Activated T-helper 2 cell treated with anti-CD3 and anti-CD28 coated beads, Interferon-gamma antibody, Interleukin-2, Interleukin-4, amounts not matched to agents 10 μg/mL and 5 μg/mL and 100 μg/mL, durations not matched to agents 14 hours and 24 hours and 36 hours (primary cell): ENCODE measurements at regions not wholly inside any gene's neighbourhood (a gene's known extent, or its start where the extent isn't known, plus 50 kb on each side); places are given as distances from the start of the nearest gene placed in this dataset.

Experiments
- DNase-seq: peaks from one replicate; pipeline ENCODE4 v3.0.0; 2021; ENCODE audit warnings: low spot score
- H3K27ac Mint-ChIP-seq: one replicate; pipeline ENCODE4 v1.8.0; 2021; ENCODE audit warnings: mixed read lengths
- H3K27me3 Mint-ChIP-seq: one replicate; pipeline ENCODE4 v1.8.0; 2021; ENCODE audit warnings: low read depth, mixed read lengths
- H3K36me3 Mint-ChIP-seq: one replicate; pipeline ENCODE4 v1.8.0; 2021; ENCODE audit warnings: low read depth, mixed read lengths
- H3K4me1 Mint-ChIP-seq: one replicate; pipeline ENCODE4 v1.8.0; 2021; ENCODE audit warnings: low read depth, mixed read lengths
- H3K4me3 Mint-ChIP-seq: one replicate; pipeline ENCODE4 v1.8.0; 2021; ENCODE audit warnings: low read depth, mild to moderate bottlenecking, moderate library complexity, mixed read lengths
- H3K9me3 Mint-ChIP-seq: one replicate; pipeline ENCODE4 v1.8.0; 2021; ENCODE audit warnings: mixed read lengths
- intact Hi-C: fragments of 100-400 bp; cut with micrococcal nuclease; formaldehyde crosslinking; loops from one replicate; pipeline ENCODE4 v1.15.1; 2023

DNA sequence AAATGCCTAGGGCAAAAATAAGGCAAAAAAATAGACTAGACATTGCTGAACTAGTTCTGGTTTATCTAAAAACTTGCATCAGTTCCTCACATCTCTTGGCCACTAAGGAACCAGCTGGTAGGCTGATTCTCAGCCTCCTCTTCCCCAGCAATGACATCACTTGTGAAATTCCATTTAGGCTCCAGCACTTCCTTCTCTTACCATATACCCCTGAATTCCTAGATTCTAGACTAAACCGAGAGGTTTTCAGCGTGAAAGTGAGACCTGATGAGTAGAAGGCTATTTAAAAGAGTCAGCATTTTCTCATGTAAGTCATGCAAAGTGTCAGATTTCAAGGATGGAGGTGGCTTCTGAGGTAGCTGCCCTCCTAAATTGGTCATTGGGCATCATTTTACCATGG is 247.1 kb upstream of the CDIN1 start:
- H3K9me3 Mint-ChIP-seq, result peaks cover 3% of the 10 kb centered on the region
- intact Hi-C loops, result no loop called here

DNA sequence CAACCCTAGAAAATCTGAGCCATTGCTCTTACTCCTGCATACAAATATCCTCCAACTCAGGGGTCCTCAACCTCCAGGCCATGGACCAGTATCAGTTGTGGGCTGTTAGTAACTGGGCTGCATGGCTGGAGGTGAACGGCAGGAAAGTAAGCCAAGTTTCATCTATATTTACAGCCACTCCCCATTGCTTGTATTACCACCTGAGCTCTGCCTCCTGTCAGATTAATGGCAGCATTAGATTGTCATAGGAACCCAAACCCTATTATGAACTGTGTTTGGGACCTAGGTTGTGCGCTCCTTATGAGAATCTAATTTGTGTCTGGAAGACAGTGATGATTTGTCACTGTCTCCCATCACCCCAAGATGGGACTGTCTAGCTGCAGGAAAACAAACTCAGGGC is 246.5 kb upstream of the CDIN1 start:
- Mint-ChIP-seq H3K4me3 (no peak overlapping the region), H3K9me3 (peaks cover 3% of the 10 kb centered on the region), H3K27me3 (no peaks in the 10 kb centered on the region), H3K36me3 (no peaks in the 10 kb centered on the region), H3K27ac (no peak overlapping the region), H3K4me1 (no peaks in the 10 kb centered on the region)
- intact Hi-C loops, result no loop called here
- no peak for DNase-seq

More for the DNA sequence above, 247.1 kb upstream of the CDIN1 start:
- Mint-ChIP-seq H3K27ac (no peak overlapping the region), H3K4me1 (no peaks in the 10 kb centered on the region), H3K4me3 (no peak overlapping the region), H3K27me3 (no peaks in the 10 kb centered on the region), H3K36me3 (no peaks in the 10 kb centered on the region)
- no peak for DNase-seq

DNA sequence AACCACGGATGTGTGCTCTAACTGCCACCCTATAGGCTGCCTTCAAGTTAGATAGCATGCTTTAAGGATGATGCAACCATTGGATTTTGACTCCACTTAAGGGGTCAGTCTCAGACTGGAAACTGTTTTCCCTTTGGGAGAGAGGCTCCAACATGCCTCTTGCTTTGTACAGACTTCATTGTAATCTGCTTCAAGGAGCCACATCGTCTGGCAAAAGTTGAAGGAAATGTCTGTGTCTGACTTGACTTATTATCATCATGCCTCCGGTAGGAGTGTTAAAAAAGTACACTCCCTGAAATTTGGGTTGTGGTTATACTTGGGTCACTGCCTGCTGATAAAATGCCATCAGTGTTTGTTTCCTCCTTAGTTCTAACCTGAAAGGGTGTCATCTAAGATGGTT is 245.4 kb upstream of the CDIN1 start:
- DNase-seq, result no peak
- H3K36me3 Mint-ChIP-seq, result no peaks in the 10 kb centered on the region
- no peak overlapping the region for H3K4me3 Mint-ChIP-seq
- H3K27me3 Mint-ChIP-seq, result no peaks in the 10 kb centered on the region
- H3K4me1 Mint-ChIP-seq, result no peaks in the 10 kb centered on the region
- intact Hi-C loops, result no loop called here
- H3K27ac Mint-ChIP-seq, result no peak overlapping the region
- no peaks in the 10 kb centered on the region for H3K9me3 Mint-ChIP-seq

DNA sequence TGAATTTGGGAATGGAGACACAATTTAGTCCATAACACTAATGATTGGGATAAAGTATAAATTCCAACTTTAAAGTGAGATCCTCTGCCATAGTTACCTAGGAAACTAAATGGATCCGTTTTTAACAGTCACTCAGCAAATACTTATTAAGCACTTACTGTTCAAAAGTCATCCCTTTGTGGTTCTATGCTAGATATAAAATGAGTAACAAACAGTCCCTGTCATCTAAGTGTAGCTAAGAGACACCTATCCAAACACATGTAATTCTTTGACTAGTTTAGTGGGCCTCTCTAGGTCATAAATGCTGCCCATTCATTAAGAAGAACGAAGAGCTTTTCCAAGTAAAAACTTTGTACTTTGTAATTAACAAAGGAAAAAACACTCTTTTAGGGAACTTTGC is 244.2 kb upstream of the CDIN1 start:
- Mint-ChIP-seq H3K27me3 (no peaks in the 10 kb centered on the region), H3K9me3 (no peaks in the 10 kb centered on the region), H3K36me3 (no peaks in the 10 kb centered on the region), H3K4me1 (no peaks in the 10 kb centered on the region), H3K4me3 (no peak overlapping the region), H3K27ac (no peak overlapping the region)
- DNase-seq, result no peak
- intact Hi-C loops, result no loop called here

DNA sequence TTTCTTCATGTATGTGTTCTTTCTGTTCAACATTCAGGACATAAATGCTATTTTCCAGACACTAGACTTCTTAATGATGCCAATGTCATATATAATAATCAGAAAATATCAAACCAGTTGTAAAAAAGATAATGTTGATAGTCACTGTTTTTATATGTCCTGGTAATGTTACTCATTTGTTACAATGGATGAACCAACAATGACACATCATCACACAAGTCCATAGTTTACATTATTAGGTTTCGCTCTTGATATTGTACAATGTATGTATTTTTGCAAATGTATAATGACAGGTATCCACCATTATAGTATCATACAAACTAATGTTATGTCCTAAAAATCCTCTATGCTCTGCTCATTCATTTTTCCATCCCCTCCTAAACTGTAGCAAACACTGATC is 243.8 kb upstream of the CDIN1 start:
- H3K27ac Mint-ChIP-seq, result no peak overlapping the region
- no peak overlapping the region for H3K4me3 Mint-ChIP-seq
- intact Hi-C loops, result no loop called here
- H3K9me3 Mint-ChIP-seq, result no peaks in the 10 kb centered on the region
- no peaks in the 10 kb centered on the region for H3K4me1 Mint-ChIP-seq
- DNase-seq, result no peak
- H3K36me3 Mint-ChIP-seq, result no peaks in the 10 kb centered on the region
- H3K27me3 Mint-ChIP-seq, result no peaks in the 10 kb centered on the region

DNA sequence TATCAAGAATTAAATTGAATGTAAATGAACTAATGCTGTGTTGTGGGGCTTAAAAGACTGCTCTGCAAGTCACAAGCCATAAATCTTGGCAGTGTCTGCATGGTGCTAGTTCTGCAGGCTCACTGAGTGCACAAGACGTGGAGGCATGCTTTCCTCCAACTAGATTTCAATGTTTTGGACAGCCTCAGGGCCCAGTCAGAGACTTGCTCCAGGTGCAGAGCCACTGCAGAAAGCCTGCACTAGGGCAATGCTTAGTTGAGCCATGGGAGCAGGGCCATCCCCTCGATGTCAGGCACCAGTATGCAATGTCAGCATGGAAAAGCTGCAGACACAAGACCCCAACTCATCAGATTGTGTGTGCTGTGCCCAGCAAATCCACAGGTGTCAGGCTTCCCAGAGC is 234.5 kb upstream of the CDIN1 start:
- intact Hi-C loops, result no loop called here

DNA sequence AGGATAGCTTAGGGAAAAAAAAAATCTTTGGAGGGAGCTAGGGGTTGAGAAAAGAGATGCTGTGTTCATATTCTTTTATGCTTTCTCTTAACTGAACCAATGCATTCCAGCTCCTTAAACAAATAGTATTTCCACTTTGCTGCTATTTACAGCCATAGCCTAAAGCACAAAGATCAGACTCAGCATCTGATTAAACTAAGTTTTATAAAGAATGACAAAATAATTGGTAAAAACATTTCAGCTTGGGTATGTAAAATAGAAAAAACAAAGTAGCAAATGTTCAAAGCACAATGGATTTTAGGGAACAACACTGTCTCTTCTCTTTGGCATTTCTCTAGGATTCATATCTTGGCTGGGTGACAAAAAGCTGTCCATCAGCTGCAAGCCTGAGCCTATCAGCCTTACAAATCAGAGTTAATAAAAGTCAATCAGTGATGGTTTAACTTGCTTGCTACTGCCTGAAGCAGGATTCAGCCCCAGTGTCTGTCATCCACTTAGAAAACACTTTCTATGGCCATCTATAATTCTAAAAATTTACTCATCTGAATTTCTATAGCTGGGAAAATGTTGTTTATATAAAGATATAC is 232.1 kb upstream of the CDIN1 start:
- Mint-ChIP-seq H3K36me3 (no peaks in the 10 kb centered on the region), H3K4me1 (no peaks in the 10 kb centered on the region), H3K27ac (no peak overlapping the region), H3K27me3 (no peaks in the 10 kb centered on the region), H3K4me3 (no peak overlapping the region), H3K9me3 (peaks cover 14% of the 10 kb centered on the region)
- intact Hi-C loops, result no loop called here
- DNase-seq, result no peak

More for the DNA sequence above, 234.5 kb upstream of the CDIN1 start:
- Mint-ChIP-seq H3K27ac (no peak overlapping the region), H3K9me3 (peaks cover 12% of the 10 kb centered on the region), H3K27me3 (no peaks in the 10 kb centered on the region), H3K36me3 (no peaks in the 10 kb centered on the region), H3K4me3 (no peak overlapping the region), H3K4me1 (no peaks in the 10 kb centered on the region)
- DNase-seq, result no peak

DNA sequence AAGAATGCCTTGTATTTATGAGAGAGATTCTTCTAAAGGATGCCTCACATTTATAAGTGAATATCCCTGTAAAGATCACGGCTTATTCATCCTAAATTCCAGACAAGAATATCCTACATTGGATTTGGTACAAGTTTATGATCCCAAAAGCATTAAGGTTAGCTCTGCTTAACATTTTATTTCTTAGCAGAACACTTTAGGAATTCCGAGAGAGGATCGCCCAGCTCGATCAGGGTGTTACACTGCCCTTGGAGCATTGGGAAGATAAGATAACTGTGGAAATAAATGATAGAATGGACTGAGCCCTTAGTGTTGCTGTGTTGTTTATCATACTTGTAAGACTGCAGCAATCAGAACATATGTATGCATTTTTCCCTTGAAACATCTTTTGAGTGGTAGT is 223.0 kb upstream of the CDIN1 start:
- H3K36me3 Mint-ChIP-seq, result no peaks in the 10 kb centered on the region
- no peak for DNase-seq
- no peaks in the 10 kb centered on the region for H3K4me1 Mint-ChIP-seq
- intact Hi-C loops, result no loop called here
- no peaks in the 10 kb centered on the region for H3K27me3 Mint-ChIP-seq
- no peak overlapping the region for H3K27ac Mint-ChIP-seq
- no peaks in the 10 kb centered on the region for H3K9me3 Mint-ChIP-seq
- H3K4me3 Mint-ChIP-seq, result no peak overlapping the region

DNA sequence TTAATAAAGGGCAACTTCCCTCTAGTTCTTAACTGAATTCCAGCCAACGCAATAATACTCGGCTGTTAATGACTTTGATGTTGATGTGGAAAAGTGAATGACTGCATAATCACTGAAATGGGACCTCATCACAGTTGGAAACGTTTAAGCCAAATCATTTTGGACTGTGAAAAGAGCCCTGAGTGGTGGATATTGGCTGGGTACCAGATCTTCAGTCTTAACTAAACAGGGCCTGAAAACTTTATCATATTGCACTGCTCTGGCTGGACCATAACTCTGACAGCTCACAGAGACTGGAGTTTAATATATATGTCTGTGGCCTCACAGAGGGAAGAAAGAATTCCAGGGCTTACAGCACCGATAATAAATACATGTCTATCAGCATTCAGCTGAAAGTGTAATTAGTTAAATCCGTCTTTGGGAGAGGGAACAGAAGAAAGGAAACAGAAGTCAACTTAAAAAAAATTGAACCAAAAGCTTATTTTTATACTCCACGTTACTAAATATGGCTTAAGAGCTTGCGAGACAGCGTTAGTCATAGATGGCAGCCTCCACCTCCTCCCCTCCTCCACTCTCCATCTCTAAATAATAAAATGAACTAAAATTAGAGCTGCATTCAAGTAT is 222.3 kb upstream of the CDIN1 start:
- Mint-ChIP-seq H3K36me3 (no peaks in the 10 kb centered on the region), H3K27ac (no peak overlapping the region), H3K27me3 (no peaks in the 10 kb centered on the region), H3K4me3 (no peak overlapping the region), H3K4me1 (no peaks in the 10 kb centered on the region), H3K9me3 (no peaks in the 10 kb centered on the region)
- DNase-seq, result no peak
- intact Hi-C loops, result no loop called here

DNA sequence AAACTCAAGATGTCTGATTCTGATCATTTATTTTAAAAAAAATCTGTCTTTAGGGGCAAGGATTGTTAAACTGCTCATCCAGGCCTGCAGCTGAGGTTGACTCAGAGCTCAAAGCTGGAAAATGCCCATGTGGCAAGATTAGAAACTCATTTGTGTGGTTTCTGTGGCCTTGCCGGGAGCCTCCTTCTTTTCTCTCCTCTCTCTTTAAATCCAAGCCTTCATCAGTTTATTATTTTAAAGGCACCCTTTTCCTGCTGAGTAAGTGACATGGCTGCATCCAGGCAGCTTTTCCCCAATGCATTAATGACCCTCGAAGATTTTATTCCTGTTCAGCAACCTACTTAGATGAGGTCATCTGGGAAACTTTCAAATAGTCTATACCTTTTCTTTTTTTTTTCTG is 221.3 kb upstream of the CDIN1 start:
- DNase-seq, result no peak
- no peaks in the 10 kb centered on the region for H3K27me3 Mint-ChIP-seq
- H3K9me3 Mint-ChIP-seq, result no peaks in the 10 kb centered on the region
- H3K4me3 Mint-ChIP-seq, result no peak overlapping the region
- intact Hi-C loops, result no loop called here
- no peak overlapping the region for H3K27ac Mint-ChIP-seq
- H3K4me1 Mint-ChIP-seq, result no peaks in the 10 kb centered on the region
- H3K36me3 Mint-ChIP-seq, result no peaks in the 10 kb centered on the region

DNA sequence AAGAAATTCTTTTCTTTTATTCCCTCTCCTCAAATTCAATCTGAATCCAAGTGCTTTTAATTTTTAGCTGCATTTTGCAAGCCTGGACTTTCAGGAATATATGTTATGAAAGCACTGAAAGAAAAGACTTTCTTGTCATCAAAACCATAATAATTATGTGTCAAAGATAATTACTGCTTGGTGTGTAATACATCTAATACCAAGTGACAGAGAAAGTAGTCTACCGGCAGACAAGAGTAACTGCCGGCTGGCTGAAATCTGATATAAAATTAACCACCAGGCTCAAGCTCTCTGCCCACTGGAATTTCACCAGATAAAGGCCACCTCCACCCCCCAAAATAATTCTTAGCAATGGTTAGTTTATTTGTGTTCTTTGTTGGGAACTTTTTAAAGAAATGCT is 220.9 kb upstream of the CDIN1 start:
- intact Hi-C loops, result no loop called here
- Mint-ChIP-seq H3K27me3 (no peaks in the 10 kb centered on the region), H3K4me3 (no peak overlapping the region), H3K9me3 (no peaks in the 10 kb centered on the region), H3K36me3 (no peaks in the 10 kb centered on the region), H3K27ac (no peak overlapping the region), H3K4me1 (no peaks in the 10 kb centered on the region)
- DNase-seq, result no peak

DNA sequence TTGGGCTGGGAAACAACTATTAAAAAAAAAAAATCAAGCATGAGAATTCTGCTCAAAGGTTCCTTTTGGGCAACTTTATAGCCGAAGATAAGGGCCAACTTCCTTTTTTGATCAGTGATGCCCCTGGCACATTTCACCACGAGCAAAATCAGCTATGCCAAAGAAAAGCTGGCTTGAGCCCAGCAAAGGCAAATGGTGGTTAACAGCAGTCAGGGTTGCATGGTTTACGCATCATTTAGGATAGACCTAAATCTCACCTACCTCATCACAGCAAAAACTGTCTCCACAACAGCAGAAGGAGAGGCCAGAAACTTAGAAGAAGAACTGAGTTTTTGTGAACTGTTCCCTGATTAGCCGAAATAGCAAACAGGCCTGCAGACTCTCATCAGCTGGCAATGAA is 220.1 kb upstream of the CDIN1 start:
- Mint-ChIP-seq H3K27me3 (no peaks in the 10 kb centered on the region), H3K4me3 (no peak overlapping the region), H3K9me3 (no peaks in the 10 kb centered on the region), H3K27ac (no peak overlapping the region), H3K4me1 (no peaks in the 10 kb centered on the region), H3K36me3 (no peaks in the 10 kb centered on the region)
- no peak for DNase-seq
- intact Hi-C loops, result no loop called here

DNA sequence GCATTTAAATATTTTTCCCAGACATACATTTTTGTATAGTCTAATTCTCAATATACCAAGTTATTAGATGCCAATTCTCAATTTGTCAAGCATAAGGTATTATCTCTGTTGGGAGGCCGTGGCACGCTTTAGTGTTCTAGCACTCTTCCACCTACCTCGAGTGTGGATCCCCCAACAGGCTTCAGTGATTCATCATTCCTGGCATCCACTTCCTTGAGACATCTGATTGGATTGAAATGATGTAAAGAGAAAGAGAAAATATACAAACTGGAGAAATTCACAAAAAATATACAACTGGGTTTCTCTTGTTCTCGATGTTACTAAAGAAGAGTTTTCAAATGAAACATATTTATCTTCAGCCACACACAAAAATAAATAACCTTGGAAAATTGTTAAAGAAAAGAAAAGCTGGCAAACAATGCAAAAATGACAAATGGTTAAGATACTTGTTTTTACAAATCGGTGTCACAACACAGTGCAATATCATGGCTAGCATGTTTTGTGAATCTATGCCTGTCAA is 218.0 kb upstream of the CDIN1 start:
- intact Hi-C loops, result no loop called here
- no peak overlapping the region for H3K4me3 Mint-ChIP-seq
- DNase-seq, result no peak
- H3K36me3 Mint-ChIP-seq, result no peaks in the 10 kb centered on the region
- no peaks in the 10 kb centered on the region for H3K4me1 Mint-ChIP-seq
- H3K9me3 Mint-ChIP-seq, result no peaks in the 10 kb centered on the region
- no peaks in the 10 kb centered on the region for H3K27me3 Mint-ChIP-seq
- no peak overlapping the region for H3K27ac Mint-ChIP-seq

DNA sequence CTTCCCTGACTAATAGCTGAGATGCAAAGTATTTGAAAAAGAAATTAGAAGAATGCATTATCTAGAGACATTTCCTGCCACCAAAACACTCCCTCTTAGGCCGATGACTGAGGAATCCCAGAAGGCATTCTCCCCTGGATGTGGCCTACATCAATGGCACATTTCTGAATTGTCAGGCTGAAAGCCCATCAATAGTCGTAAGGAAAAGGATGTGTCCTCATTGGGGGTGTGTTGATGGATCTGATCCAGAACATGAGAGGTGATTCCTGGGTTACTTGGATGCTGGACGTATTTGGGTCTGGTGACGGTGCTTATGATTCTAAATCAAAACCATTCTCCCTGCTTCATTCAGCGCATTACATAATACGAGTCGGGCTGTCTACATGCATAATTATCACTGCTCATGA is 216.9 kb upstream of the CDIN1 start:
- H3K36me3 Mint-ChIP-seq, result no peaks in the 10 kb centered on the region
- H3K27me3 Mint-ChIP-seq, result no peaks in the 10 kb centered on the region
- DNase-seq, result no peak
- intact Hi-C loops, result no loop called here
- no peak overlapping the region for H3K27ac Mint-ChIP-seq
- H3K9me3 Mint-ChIP-seq, result no peaks in the 10 kb centered on the region
- no peaks in the 10 kb centered on the region for H3K4me1 Mint-ChIP-seq
- no peak overlapping the region for H3K4me3 Mint-ChIP-seq
